CD14-positive monocyte (primary cell): ENCODE measurements at regions not wholly inside any gene's neighbourhood (a gene's known extent, or its start where the extent isn't known, plus 50 kb on each side); places are given as distances from the start of the nearest gene placed in this dataset.

ENCODE experiments used
- DNase-seq, 3 donors: peaks; one replicate each; pipeline ENCODE4 v3.0.0-alpha.2; 2011 to 2022
- H2AFZ ChIP-seq: 2 replicates; pipeline ENCODE4 v1.6.0; 2012; ENCODE audit warnings: mild to moderate bottlenecking, low read depth, low read length, inconsistent platforms; ENCODE audit not compliant: insufficient read depth, poor library complexity, severe bottlenecking
- H3K27ac ChIP-seq, 2 donors: 1 replicate in 1 of 2; 2 replicates in 1 of 2; pipeline ENCODE4 v1.5.1; 2012 to 2013; ENCODE audit warnings: low read length in 2 of 2, control low read depth in 1 of 2, inconsistent platforms in 1 of 2, low read depth in 1 of 2, mild to moderate bottlenecking in 1 of 2
- H3K27me3 ChIP-seq, 2 donors: one replicate each; pipeline versions ENCODE4 v1.6.0 to v1.6.1; 2011 to 2013; ENCODE audit warnings: low read length in 2 of 2; ENCODE audit not compliant: control insufficient read depth in 2 of 2, insufficient read depth in 2 of 2
- H3K36me3 ChIP-seq, 2 donors: replicated peaks in 1 of 2; 1 replicate in 1 of 2; 2 replicates in 1 of 2; pipeline versions ENCODE4 v1.5.1 to v1.6.1; 2012 to 2013; ENCODE audit warnings: low read length in 2 of 2, control low read depth in 1 of 2, inconsistent platforms in 1 of 2, mild to moderate bottlenecking in 1 of 2; ENCODE audit not compliant: insufficient read depth in 2 of 2, control insufficient read depth in 1 of 2
- H3K4me1 ChIP-seq, 2 donors: 1 replicate in 1 of 2; 2 replicates in 1 of 2; pipeline versions ENCODE4 v1.5.1 to v1.6.1; 2012 to 2013; ENCODE audit warnings: low read length in 2 of 2, control low read depth in 1 of 2, inconsistent platforms in 1 of 2, mild to moderate bottlenecking in 1 of 2, moderate library complexity in 1 of 2; ENCODE audit not compliant: insufficient read depth in 2 of 2, control insufficient read depth in 1 of 2
- H3K4me2 ChIP-seq: replicated peaks from 2 replicates; pipeline ENCODE3; 2012; ENCODE audit warnings: low read length, moderate library complexity, mild to moderate bottlenecking; ENCODE audit not compliant: poor library complexity, severe bottlenecking; ENCODE audit errors: extremely low read depth
- H3K4me3 ChIP-seq, 3 experiments: fragments of 200-600 bp in 1 of 3; sonication (generic) in 1 of 3; replicated peaks in 1 of 3; 1 replicate in 2 of 3; 2 replicates in 1 of 3; pipeline ENCODE4 v1.5.1; 2011 to 2013; ENCODE audit warnings: low read length in 3 of 3, mild to moderate bottlenecking in 3 of 3, control low read depth in 2 of 3, low read depth in 2 of 3, inconsistent platforms in 1 of 3, moderate library complexity in 1 of 3
- H3K79me2 ChIP-seq: 2 replicates; pipeline ENCODE4 v1.6.0; 2012; ENCODE audit warnings: mild to moderate bottlenecking, control low read depth, inconsistent platforms, low read length, moderate library complexity; ENCODE audit not compliant: insufficient read depth
- H3K9ac ChIP-seq: 2 replicates; pipeline ENCODE4 v1.6.0; 2017; ENCODE audit warnings: low read length, mild to moderate bottlenecking; ENCODE audit not compliant: insufficient read depth, poor library complexity, severe bottlenecking
- H3K9me3 ChIP-seq, 2 donors: replicated peaks in 1 of 2; 1 replicate in 1 of 2; 2 replicates in 1 of 2; pipeline versions ENCODE4 v1.5.1 to v1.6.1; 2012 to 2013; ENCODE audit warnings: low read length in 2 of 2, control low read depth in 1 of 2; ENCODE audit not compliant: control insufficient read depth in 1 of 2, insufficient read depth in 1 of 2
- H4K20me1 ChIP-seq: 2 replicates; pipeline ENCODE4 v1.6.0; 2012; ENCODE audit warnings: mild to moderate bottlenecking, low read length, control low read depth, moderate library complexity; ENCODE audit not compliant: insufficient read depth
- H3K27ac Mint-ChIP-seq, 7 donors: one replicate each; pipeline ENCODE4 v1.8.0; 2020; ENCODE audit warnings: mild to moderate bottlenecking in 7 of 7, mixed read lengths in 7 of 7, moderate library complexity in 6 of 7, inconsistent platforms in 2 of 7
- H3K27me3 Mint-ChIP-seq, 3 donors: one replicate each; pipeline ENCODE4 v1.8.0; 2021 to 2022; ENCODE audit warnings: low read depth in 3 of 3, mild to moderate bottlenecking in 3 of 3, mixed read lengths in 3 of 3, moderate library complexity in 3 of 3, inconsistent platforms in 1 of 3
- H3K36me3 Mint-ChIP-seq, 2 donors: one replicate each; pipeline ENCODE4 v1.8.0; 2020; ENCODE audit warnings: mixed read lengths in 2 of 2, inconsistent platforms in 1 of 2, mild to moderate bottlenecking in 1 of 2
- H3K4me1 Mint-ChIP-seq: one replicate; pipeline ENCODE4 v1.8.0; 2020; ENCODE audit warnings: mild to moderate bottlenecking, mixed read lengths
- H3K4me3 Mint-ChIP-seq, 2 donors: one replicate each; pipeline ENCODE4 v1.8.0; 2020; ENCODE audit warnings: mild to moderate bottlenecking in 2 of 2, mixed read lengths in 2 of 2, moderate library complexity in 1 of 2
- H3K9me3 Mint-ChIP-seq, 7 donors: one replicate each; pipeline ENCODE4 v1.8.0; 2020 to 2022; ENCODE audit warnings: mixed read lengths in 7 of 7, mild to moderate bottlenecking in 6 of 7, moderate library complexity in 6 of 7, inconsistent platforms in 2 of 7
- CTCF ChIP-seq: fragments of 200-600 bp; IDR thresholded peaks from one replicate; pipeline ENCODE4 v1.8.0; 2022; ENCODE audit warnings: antibody characterized with exemption, mild to moderate bottlenecking
- WGBS: methylation state at CpG from one replicate; pipeline ENCODE4 v1.1.5; 2013; ENCODE audit warnings: missing lambda C conversion rate; ENCODE audit not compliant: insufficient coverage; 5-methylcytosine and 5-hydroxymethylcytosine counted together
- intact Hi-C, 2 donors: fragments of 100-400 bp; cut with micrococcal nuclease; formaldehyde crosslinking; loops; one replicate each; pipeline versions ENCODE4 v1.15.0 to v1.15.1; 2023

GRCh38 chr6:164025180-164025579, 610.7 kb downstream of the QKI start:
- Histone ChIP-seq H3K79me2 (no peaks in the 10 kb centered on the region), H3K4me3 (no peak overlapping the region), H3K27ac (no peak overlapping the region), H3K27me3 (no peaks in the 10 kb centered on the region), H3K4me1 (no peaks in the 10 kb centered on the region), H2AFZ (no peak overlapping the region), H3K4me2 (no peak overlapping the region), H3K9ac (no peak overlapping the region), H3K36me3 (no peaks in the 10 kb centered on the region), H4K20me1 (no peaks in the 10 kb centered on the region), H3K9me3 (no peaks in the 10 kb centered on the region)
- Mint-ChIP-seq H3K4me3 (no peak overlapping the region), H3K9me3 (peaks cover 0 to 4% (median 3%) of the 10 kb centered on the region in 7 donors), H3K36me3 (no peaks in the 10 kb centered on the region), H3K27ac (no peak overlapping the region), H3K27me3 (peaks cover 4 to 5% (median 4%) of the 10 kb centered on the region in 3 donors), H3K4me1 (no peaks in the 10 kb centered on the region)
- 83% methylated on average over 2 of the region's 6 CpGs for WGBS
- no peak for DNase-seq
- intact Hi-C loops, result no loop called here
- TF ChIP-seq CTCF, result no peak

GRCh38 chr6:164023535-164023934, 609.0 kb downstream of the QKI start:
- Mint-ChIP-seq H3K4me1 (no peaks in the 10 kb centered on the region), H3K27ac (no peak overlapping the region)

More at GRCh38 chr6:164023535-164023934, 609.0 kb downstream of the QKI start:
- Histone ChIP-seq H3K9me3 (no peaks in the 10 kb centered on the region), H3K27me3 (no peaks in the 10 kb centered on the region), H3K36me3 (no peaks in the 10 kb centered on the region), H3K27ac (no peak overlapping the region), H4K20me1 (no peaks in the 10 kb centered on the region), H3K9ac (no peak overlapping the region), H3K4me2 (no peak overlapping the region), H3K79me2 (no peaks in the 10 kb centered on the region), H3K4me1 (no peaks in the 10 kb centered on the region), H3K4me3 (no peak overlapping the region), H2AFZ (no peak overlapping the region)
- 87% methylated on average over 6 of the region's 7 CpGs for WGBS
- Mint-ChIP-seq H3K4me3 (no peak overlapping the region), H3K27me3 (peaks cover 4 to 5% (median 4%) of the 10 kb centered on the region in 3 donors), H3K36me3 (no peaks in the 10 kb centered on the region), H3K9me3 (peaks cover 0 to 8% (median 0%) of the 10 kb centered on the region in 7 donors)
- intact Hi-C loops, result no loop called here
- no peak for TF ChIP-seq CTCF
- DNase-seq, result no peak
